ENCODE measurements at regions not wholly inside any gene's neighbourhood (a gene's known extent, or its start where the extent isn't known, plus 50 kb on each side); places are given as distances from the start of the nearest gene placed in this dataset.

- DNase-seq (ENCODE audit: low spot score): no peak
Observed at GRCh38 chr5:123814801-123815470, 303.0 kb downstream of the CSNK1G3 start.

DNA sequence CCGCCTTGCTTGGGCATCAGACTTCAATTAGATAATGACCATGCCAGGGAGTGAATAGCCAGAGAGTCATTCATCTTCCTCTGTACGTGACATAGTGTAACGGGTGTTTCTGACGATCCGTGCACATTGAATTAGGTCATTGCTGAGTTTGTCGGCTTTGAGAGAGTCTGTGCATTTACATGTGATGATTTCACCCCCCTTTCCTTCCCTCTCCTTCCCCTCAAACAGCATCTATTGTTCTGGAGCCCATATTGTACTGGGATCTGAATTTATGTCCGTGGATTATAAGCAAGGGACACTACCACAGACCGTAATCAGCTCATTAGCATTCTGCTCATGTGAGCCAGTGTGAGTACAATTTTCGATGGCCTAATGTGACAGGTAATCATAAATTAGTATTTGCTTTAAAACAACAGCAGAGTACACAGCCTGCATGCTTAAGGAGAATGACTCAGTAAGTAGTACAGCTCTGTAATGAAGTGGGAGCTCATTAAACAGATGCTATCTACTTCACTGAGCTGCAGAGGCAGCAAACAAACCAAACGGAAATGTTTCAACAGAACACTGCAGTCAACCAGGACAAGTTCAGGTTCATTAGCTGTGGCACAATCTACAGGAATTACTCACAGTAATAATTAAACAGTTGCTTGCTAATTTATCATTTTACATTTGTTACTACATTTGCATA is 302.1 kb downstream of the CSNK1G3 start:
- no peak for DNase-seq (ENCODE audit: low spot score)

DNA sequence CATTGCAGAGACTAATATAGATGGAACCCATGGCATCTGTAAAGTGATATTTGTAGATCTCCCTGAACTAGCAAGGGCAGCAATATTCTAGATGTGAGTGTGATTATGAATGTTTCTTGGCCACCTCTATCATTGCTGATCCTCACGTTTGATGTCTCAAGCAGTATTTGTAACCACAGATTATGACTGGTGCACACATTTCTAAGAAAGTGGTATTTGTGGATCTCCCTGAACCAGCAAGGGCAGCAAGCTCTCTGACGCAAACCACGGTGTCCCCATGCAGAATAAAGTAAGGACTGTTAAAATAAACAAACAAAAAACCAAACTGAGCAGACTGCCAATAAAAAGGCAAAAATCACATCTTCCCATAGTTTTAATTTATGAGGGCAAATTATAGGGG is 301.3 kb downstream of the CSNK1G3 start:
- DNase-seq (ENCODE audit: low spot score): no peak

DNA sequence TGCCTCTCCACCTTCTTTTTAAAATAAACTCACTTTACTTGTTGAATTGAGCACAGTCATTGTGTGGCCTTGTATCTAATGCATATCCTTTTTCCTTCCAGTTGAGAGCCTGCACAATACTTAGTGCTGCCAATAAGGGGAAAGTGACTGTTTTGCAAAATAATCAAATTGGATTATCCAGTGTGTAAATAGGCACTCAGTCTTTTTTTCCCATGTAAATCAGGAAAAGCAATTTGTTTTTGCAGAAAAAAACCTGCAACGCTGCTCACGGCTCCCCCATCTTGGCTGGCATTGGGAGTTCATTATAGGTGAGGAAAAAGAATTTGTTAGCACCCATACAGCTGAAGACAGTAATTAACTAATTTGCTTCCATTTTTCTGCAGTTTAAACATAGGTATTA is 299.9 kb downstream of the CSNK1G3 start:
- DNase-seq (ENCODE audit: low spot score): no peak

DNA sequence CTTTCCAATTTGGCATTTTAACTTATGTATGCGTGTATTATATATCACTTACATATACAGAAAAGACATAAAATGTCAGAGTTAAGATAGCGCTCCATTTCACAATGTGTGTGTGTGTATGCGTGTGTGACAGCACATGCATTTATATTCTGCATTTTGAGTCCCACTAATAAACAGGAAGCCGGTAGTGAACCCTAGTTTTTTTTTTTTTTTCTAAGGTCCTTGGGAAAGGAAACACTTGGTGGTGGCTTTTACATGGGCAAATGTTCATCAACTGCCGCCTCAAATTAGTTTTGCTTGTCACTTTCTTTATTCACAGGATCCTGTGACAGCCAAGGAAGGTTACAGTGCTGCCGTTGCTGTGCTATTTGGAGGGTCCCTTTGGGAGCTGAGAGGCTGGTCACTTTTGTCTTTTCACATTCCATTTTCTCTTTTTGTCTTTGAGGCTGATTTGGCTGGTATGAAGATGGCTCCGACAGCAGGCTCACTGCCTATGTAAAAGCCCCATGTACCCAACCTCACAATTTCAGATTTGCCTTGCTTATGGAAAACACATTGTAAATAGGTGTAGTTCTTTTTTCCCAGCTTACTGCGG is 298.9 kb downstream of the CSNK1G3 start:
- no peak for DNase-seq (ENCODE audit: low spot score)

GRCh38 chr5:123810253-123810652 is 298.3 kb downstream of the CSNK1G3 start:
- peak; percentile 11 for DNase-seq (ENCODE audit: low spot score)

- DNase-seq (ENCODE audit: low spot score): no peak
Observed at GRCh38 chr5:123809594-123810221, 297.7 kb downstream of the CSNK1G3 start.

- no peak for DNase-seq (ENCODE audit: low spot score)
Observed at GRCh38 chr5:123808461-123809380, 296.7 kb downstream of the CSNK1G3 start.

DNA sequence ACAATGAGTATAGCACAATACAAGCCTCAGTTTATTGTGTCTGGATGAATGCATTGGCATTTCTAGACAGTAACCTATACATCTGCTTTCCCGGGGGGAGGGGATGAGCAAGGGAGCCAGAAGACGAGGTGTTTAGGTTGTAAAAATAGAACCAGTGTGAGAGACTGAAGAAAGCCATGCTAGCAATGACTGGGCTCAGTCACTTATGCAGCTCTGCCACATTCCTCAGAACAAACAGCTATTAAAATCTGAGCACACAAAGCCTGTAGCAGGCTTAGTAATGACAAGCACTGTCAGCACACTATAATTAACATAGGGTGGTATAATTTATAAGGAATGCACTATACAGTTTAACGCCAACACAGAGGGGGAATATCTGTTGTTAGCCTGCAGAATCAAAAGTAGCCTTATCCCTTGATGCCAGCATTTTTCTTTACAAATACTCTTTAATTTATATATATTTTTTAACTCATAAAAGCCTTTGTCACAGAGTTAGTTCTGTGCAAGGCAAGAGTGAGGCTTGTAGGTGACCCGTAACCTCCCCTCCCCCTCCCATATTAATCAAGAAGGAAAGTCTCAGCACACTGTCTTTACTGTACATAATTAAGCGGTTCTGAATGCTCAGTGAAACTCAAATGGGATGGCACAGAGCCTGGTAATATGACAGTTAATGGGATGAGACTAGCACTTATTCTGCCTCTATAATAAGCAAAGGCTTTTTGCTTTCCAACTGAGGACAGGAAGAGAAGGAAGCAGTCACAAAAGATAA is 295.4 kb downstream of the CSNK1G3 start:
- no peak for DNase-seq (ENCODE audit: low spot score)

DNA sequence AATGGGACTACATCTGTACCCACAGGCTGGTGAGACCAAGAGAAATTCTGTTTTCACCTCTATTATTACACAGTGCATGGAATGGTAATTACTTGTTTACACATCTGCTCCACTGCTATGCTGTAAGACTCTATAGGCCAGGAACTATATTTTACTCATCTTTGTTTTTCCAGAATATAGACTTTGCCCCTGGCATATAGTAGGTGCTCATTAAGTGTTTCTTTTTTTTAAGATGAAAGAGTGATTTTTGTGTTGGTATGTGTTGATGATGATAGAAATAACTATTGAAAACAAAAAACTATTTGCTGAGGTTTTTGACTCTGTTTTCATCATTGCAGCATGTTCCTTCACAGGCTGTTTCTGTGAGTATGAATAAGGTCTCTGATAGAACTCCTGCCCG is 294.7 kb downstream of the CSNK1G3 start:
- DNase-seq (ENCODE audit: low spot score): no peak

DNA sequence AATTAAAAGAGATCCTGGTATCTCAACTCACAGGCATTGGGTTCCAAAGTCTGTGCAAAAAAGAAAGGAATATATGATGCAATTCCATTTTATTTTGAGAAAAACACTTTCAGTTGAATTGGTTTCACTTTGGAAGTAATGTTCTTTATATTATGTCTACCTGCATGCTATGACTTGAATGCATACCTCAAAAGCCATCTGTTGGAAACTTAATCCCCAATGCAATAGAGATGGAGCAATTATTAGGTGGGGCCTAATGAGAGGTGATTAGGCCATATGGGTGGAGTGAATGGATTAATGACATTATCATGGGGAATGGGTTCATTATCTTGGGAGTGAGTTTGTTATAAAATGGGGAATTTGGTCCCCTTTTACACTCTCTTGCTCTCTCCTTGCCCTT is 293.3 kb downstream of the CSNK1G3 start:
- no peak for DNase-seq (ENCODE audit: low spot score)

GRCh38 chr5:123803359-123803758 is 291.4 kb downstream of the CSNK1G3 start:
- DNase-seq (ENCODE audit: low spot score): no peak

- no peak for DNase-seq (ENCODE audit: low spot score)
Observed at GRCh38 chr5:123802298-123802951, 290.4 kb downstream of the CSNK1G3 start.

DNA sequence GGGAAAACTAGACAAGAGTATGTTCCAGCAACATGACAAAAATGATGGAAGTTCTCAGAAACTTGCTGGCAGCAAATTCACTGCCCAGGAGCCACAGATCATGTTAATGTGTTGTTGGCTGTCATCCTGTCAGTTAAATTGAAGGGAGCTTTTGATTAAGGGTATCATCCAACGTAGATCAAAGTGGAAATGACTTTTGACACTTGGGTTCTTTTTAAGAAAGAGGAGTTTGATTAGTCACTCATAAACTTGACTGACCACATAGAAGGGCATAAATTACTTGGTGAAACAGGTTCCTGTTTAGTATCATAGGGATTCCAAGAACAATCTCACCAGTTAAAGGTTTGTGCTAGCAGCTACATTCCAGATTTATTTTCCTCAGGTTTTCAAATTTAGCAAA is 288.7 kb downstream of the CSNK1G3 start:
- no peak for DNase-seq (ENCODE audit: low spot score)

DNA sequence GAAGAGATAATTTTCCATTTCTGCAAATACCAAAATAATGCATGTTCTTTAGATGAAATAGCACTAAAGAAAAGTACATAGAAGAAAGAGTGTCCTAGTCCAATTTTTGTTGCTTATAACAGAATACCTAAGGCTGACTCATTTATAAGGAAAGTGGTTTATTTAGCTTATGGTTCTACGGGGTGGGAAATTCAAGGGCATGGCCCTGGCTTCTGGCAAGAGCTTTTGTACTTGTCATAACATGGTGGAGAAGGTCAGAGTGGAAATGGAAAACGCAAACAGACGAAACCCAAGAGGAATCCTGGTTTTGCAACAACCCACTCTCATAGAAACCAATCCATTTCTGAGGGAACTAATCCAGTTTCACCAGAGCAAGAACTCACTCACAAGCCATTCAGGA is 283.7 kb downstream of the CSNK1G3 start:
- DNase-seq (ENCODE audit: low spot score): no peak

DNA sequence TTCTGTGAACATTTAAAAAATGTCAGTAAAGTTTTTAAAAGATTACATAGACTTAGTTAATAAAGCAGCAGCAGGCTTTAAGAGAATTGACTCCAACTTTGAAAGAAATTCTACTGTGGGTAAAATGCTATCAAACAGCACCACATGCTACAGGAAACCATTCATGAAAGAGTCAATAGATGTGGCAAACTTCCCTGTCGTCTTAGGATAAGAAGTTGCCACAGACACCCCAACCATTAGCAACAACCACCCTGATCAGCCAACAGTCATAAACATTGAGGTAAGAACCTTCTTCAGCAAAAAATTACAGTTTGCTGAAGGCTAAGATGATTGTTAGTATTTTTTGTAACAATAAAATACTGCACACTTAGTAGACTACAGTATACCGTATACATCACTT is 278.2 kb downstream of the CSNK1G3 start:
- DNase-seq (ENCODE audit: low spot score): no peak

DNA sequence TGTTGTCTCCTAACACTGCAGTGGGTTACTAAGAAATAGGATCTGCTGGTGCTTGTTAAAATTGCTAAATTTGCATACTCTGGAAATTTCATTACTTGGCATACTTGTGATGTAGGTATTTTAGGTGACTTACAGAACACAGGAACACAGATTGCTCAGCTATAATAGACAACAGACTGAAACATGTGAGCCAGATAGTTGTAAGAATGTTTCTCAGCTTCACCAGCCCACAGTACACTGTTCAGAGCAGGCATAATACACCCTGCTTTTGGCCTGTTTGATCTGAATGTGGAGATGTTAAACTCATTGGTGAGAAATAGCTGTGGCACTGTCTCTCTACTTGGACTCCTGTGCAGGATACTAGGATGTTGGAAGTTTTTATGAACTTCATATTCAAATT is 275.7 kb downstream of the CSNK1G3 start:
- DNase-seq (ENCODE audit: low spot score): no peak

- no peak for DNase-seq (ENCODE audit: low spot score)
Observed at GRCh38 chr5:123787136-123787535, 275.2 kb downstream of the CSNK1G3 start.

GRCh38 chr5:123786411-123786810 is 274.4 kb downstream of the CSNK1G3 start:
- DNase-seq (ENCODE audit: low spot score): no peak

DNA sequence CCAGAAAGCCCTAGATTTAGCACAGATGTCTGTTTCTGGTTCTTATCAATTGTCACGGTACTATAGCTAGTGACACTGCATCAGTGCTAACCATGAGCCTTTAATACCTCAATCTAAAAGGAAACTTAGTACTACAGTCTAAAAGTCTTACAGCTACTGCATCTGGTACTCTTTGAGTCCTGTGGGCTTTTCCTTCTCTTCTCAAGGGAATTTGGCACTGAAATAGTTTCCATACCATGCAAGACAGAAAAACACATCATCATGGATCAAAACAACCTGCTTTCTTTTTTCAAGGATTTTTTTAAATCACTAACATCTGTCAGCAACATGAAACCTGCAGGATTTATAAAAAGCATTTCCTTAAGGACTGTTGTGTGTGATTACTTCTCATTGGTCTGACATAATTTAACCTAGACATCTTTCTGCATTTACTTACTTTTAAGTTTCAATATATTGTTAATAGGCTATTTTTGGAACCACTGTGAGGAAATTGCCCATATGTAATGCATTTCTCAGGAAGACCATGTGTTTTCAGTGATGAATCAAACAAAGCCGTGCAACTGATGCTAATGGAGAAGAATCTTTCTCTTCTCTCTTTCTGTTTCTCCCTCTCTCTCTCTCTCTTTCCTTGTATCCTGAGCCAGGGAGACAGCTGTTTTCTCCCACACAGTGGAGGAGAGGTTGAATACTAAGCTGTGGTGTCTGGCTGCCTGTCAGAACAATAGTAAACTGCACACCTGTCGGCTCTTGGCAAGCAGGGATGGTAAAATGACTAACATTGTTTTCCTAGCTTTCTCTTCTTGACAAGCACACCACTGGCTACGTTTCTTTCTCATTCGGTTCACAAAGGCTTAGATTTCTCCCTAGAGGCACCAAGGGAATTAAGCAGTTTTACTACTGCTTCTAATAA is 273.4 kb downstream of the CSNK1G3 start:
- DNase-seq (ENCODE audit: low spot score): no peak
